GM12874 (cell line): ENCODE measurements at regions not wholly inside any gene's neighbourhood (a gene's known extent, or its start where the extent isn't known, plus 50 kb on each side); places are given as distances from the start of the nearest gene placed in this dataset.

ENCODE experiments used
- TF ChIP-seq, protein P1 (sequence below): IDR thresholded peaks from 2 replicates; pipeline ENCODE4 v1.5.1; 2011; ENCODE audit warnings: low read depth, mild to moderate bottlenecking, control low read depth, low read length, moderate library complexity; ENCODE audit not compliant: insufficient read depth

DNA sequence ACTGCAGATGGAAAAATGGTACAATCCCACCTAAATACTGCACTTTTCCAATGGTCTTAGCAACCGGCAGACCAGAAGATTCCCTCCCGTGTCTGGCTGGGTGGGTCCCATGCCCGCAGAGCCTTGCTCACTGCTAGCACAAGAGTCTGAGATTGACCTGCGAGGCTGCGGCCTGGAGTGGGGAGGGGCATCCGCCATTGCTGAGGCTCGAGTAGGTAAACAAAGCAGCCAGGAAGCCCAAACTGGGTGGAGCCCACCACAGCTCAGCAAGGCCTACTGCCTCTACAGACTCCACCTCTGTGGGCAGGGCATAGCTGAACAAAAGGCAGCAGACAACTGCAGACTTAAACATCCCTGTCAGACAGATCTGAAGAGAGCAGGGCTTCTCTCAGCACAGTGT, 221.6 kb upstream of the CTNND2 start:
- TF ChIP-seq, protein P1, sequence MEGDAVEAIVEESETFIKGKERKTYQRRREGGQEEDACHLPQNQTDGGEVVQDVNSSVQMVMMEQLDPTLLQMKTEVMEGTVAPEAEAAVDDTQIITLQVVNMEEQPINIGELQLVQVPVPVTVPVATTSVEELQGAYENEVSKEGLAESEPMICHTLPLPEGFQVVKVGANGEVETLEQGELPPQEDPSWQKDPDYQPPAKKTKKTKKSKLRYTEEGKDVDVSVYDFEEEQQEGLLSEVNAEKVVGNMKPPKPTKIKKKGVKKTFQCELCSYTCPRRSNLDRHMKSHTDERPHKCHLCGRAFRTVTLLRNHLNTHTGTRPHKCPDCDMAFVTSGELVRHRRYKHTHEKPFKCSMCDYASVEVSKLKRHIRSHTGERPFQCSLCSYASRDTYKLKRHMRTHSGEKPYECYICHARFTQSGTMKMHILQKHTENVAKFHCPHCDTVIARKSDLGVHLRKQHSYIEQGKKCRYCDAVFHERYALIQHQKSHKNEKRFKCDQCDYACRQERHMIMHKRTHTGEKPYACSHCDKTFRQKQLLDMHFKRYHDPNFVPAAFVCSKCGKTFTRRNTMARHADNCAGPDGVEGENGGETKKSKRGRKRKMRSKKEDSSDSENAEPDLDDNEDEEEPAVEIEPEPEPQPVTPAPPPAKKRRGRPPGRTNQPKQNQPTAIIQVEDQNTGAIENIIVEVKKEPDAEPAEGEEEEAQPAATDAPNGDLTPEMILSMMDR, result no peak

DNA sequence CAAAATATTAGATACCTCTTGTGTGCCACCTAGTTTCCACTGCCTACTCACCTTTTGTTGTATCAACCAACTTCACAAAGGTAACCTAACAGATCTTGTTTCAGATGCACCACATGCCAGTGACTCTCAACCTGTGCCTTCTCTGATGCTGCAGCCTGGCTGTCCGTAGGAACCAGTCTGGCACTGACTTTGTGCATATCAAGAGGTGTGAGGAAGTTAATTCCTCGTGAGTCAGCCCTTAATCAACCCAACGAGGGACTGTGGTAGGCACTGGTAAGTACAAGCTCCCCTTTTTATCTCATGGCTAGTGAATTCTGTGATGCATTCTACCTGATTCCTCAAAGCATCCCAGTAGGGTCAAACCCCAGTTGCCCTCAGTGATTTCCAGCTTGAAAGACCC, 215.4 kb upstream of the CTNND2 start:
- TF ChIP-seq, protein P1, result no peak

DNA sequence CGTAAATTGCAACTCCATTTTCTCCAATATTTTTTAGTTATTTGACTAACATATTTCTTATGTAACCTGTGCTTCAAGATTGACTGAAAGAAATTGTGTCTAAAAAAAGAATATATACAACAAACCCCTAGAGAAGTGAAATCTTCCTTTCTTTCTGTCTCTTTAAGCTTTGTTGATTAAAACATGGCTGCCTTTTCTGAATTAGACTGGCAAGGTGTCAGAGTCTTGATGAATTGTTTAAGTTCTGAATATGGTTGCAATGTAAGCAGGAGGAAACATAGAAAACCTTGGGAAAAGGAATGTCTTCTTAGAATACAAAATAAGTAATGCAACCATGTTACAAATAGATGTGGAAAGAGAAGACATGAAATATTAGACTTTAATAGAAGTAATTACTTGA, 209.8 kb upstream of the CTNND2 start:
- TF ChIP-seq, protein P1, result no peak

DNA sequence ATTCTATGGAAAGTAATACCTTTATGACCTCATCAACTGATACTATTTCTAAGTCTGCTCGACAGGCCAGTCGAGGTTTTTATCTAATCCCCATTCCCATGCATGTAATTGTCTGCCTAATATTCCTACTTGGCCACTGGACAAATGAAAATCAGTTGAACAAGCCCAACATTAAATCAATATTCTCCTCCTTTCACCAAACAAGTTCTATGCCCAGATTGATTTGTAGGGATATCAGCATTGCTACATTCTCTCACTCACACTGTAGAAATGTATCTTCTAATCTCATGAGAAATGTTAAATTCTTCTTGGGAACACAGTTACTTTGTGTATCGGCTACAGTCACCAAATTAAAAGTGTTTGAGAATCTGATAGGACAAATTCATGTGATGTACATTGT, 208.8 kb upstream of the CTNND2 start:
- TF ChIP-seq, protein P1, result no peak

DNA sequence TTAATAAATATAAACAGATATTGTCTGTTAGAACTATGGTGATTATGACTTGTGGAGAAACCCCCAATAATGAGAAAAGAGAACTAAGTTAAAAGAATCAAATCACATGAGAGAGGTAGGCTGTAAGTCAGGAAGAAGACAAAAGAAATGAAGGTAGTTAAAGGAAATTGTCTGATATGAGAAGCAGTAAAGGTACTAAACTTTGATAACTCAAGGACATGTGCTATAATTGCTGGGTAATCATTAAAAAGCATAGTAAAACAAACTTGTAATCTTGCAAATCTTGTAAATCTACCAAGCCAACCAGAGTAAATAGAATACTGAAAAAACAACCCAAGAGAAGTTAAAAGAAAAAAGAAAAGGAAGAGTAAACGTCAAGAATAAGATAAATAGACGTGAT, 207.0 kb upstream of the CTNND2 start:
- TF ChIP-seq, protein P1, result no peak

DNA sequence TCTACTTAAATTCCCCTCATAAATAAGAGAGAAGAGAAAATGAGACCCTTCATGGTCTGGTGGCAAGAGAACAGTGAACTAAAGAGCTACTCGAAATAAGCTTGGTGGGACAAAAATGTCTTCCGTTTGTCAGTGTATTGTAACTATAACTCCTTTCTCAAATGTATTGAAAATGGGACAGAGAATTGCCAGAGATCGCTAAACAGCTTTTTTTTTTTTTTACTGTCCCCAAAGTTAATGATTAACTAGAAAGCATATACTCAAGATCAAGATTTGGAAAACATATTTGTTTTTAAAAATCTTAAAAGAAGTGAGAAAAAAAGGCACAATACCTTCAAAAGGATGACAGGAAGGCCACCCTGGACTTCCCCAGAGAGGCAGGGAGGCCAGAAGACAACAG, 206.4 kb upstream of the CTNND2 start:
- TF ChIP-seq, protein P1, result no peak

DNA sequence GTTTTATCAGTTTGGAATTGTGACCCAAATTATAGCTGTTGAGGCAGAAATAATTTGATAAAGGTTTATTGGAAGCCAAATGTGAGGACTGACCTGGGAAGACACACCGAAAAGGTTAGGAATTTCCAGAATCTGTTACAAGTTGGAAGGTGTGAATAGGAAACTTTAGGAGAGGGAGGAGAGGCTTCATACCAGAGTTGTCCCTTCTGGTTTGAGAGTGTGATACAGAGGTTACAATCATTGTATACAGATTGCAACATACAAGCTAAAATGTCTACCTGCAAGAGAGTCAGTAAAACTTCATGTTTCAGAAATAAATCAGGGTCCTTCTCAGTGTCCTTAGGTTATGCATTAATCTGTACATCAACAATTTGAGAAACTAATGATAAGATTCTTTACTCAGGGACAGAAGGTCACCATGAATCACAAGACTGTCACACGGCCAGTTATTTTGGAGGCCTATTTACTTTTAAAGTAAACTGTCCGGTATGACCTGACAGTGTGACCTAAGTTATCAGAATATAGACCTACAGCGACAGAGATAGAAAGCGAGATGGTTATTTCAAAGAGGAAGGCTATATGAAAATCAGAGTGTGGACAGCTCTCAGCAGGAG, 204.9 kb upstream of the CTNND2 start:
- TF ChIP-seq, protein P1, result no peak
